Testis (tissue), 2 donors: ENCODE measurements at regions not wholly inside any gene's neighbourhood (a gene's known extent, or its start where the extent isn't known, plus 50 kb on each side); places are given as distances from the start of the nearest gene placed in this dataset.

Experiments used
- POLR2A ChIP-seq: fragments of 450-650 bp; IDR thresholded peaks from one replicate; pipeline ENCODE4 v1.6.1; 2017; ENCODE audit warnings: antibody characterized with exemption, mild to moderate bottlenecking, moderate library complexity
- TF ChIP-seq, protein P1 (sequence below), 3 experiments: fragments of 450-650 bp in 2 of 3; fragments of 200-600 bp in 1 of 3; sonication (generic) in 1 of 3; IDR thresholded peaks; one replicate each; pipeline ENCODE4 v1.5.1; 2016 to 2019; ENCODE audit warnings: antibody characterized with exemption in 3 of 3, mild to moderate bottlenecking in 2 of 3, moderate library complexity in 1 of 3

DNA sequence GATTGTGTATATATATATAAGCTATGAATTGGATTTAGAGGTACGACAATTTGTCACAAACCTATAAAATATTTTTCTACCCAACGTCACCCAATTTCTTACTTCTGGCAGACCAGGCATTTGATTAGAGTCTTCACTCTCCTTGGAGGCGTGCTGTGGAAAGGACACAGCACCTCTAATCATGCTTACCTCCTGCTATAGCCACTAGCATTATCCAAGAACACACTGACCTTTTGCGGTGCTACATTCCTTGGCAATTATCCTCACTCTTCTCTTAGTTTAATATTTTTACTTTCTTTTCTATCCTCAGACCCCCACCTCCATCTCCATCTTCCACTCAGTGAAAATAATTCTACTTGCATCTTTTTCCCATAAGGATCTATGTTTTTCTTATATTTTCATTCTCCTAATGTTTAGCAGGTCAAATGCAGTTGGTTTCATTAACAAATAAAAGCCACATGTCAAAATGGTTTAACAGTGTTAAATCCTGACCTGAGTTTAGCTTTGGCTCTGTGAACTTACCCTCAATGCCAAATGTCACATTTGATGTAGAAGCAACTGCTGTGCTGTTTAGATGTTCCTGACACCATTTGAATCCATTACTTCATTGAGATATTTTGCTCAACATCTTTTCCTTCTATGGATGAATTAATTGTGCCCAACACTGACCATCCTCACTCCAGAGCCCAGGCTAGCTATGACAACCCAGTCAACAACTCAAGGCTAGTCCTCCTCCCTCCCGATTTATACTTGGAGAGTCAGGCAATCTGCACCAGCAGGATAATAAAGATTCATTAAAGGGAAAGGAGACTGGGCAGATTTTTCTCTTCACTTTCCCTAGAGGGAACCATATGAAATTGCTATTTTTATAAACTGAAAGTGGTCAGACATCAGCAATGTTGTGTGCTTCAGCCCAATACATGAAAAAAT, 240.5 kb downstream of the MREG start:
- TF ChIP-seq, protein P1, sequence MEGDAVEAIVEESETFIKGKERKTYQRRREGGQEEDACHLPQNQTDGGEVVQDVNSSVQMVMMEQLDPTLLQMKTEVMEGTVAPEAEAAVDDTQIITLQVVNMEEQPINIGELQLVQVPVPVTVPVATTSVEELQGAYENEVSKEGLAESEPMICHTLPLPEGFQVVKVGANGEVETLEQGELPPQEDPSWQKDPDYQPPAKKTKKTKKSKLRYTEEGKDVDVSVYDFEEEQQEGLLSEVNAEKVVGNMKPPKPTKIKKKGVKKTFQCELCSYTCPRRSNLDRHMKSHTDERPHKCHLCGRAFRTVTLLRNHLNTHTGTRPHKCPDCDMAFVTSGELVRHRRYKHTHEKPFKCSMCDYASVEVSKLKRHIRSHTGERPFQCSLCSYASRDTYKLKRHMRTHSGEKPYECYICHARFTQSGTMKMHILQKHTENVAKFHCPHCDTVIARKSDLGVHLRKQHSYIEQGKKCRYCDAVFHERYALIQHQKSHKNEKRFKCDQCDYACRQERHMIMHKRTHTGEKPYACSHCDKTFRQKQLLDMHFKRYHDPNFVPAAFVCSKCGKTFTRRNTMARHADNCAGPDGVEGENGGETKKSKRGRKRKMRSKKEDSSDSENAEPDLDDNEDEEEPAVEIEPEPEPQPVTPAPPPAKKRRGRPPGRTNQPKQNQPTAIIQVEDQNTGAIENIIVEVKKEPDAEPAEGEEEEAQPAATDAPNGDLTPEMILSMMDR (IDR thresholded peaks at IDR 0.05): no peak
- no peak for TF ChIP-seq POLR2A
